Uterus (tissue), 2 donors: ENCODE measurements at regions not wholly inside any gene's neighbourhood (a gene's known extent, or its start where the extent isn't known, plus 50 kb on each side); places are given as distances from the start of the nearest gene placed in this dataset.

Experiments used
- CTCF ChIP-seq, 4 experiments: fragments of 200-600 bp in 2 of 4; fragments of 450-650 bp in 2 of 4; sonication (generic) in 2 of 4; IDR thresholded peaks; one replicate each; pipeline ENCODE4 v1.5.1; 2016 to 2019; ENCODE audit warnings: antibody characterized with exemption in 4 of 4, mild to moderate bottlenecking in 2 of 4, moderate library complexity in 1 of 4
- POLR2A ChIP-seq, 2 donors: fragments of 450-650 bp; IDR thresholded peaks; one replicate each; pipeline ENCODE4 v1.6.1; 2016; ENCODE audit warnings: antibody characterized with exemption in 2 of 2, mild to moderate bottlenecking in 1 of 2, moderate library complexity in 1 of 2

- no peak for TF ChIP-seq CTCF (IDR thresholded peaks at IDR 0.05)
- no peak for TF ChIP-seq POLR2A (IDR thresholded peaks at IDR 0.05)
Measured at GRCh38 chr12:58325561-58325960, 384.2 kb downstream of the ATP23 start.
